Natural killer cell treated with Interleukin-12 subunit alpha and Interleukin-12 subunit beta and Interleukin-15 and Interleukin-18, amount 100 ng/mL, for 72 hours (primary cell): ENCODE measurements at regions not wholly inside any gene's neighbourhood (a gene's known extent, or its start where the extent isn't known, plus 50 kb on each side); places are given as distances from the start of the nearest gene placed in this dataset.

Source experiments
- ATAC-seq, 2 donors: fragments of 150-1000 bp; cut with Tn5 transposase in 1 of 2; sonication (Bioruptor Pico), chemical (Tn5 transposase) in 1 of 2; 2 replicates each; pipeline ENCODE4 v1.10.0; 2021
- DNase-seq: peaks from one replicate; pipeline ENCODE4 v3.0.0; 2022; ENCODE audit warnings: low spot score
- H3K27ac Mint-ChIP-seq, 2 donors: 1 replicate in 1 of 2; 2 replicates in 1 of 2; pipeline ENCODE4 v1.8.0; 2022; ENCODE audit warnings: mixed read lengths in 2 of 2, mild to moderate bottlenecking in 1 of 2, moderate library complexity in 1 of 2
- H3K27me3 Mint-ChIP-seq, 2 donors: 1 replicate in 1 of 2; 2 replicates in 1 of 2; pipeline ENCODE4 v1.8.0; 2022; ENCODE audit warnings: mixed read lengths in 2 of 2
- H3K36me3 Mint-ChIP-seq: one replicate; pipeline ENCODE4 v1.8.0; 2022; ENCODE audit warnings: mixed read lengths
- H3K4me1 Mint-ChIP-seq, 2 donors: 1 replicate in 1 of 2; 2 replicates in 1 of 2; pipeline ENCODE4 v1.8.0; 2022; ENCODE audit warnings: low read depth in 2 of 2, mixed read lengths in 2 of 2, mild to moderate bottlenecking in 1 of 2
- H3K4me3 Mint-ChIP-seq: one replicate; pipeline ENCODE4 v1.8.0; 2022; ENCODE audit warnings: mixed read lengths
- H3K9me3 Mint-ChIP-seq: 2 replicates; pipeline ENCODE4 v1.8.0; 2022; ENCODE audit warnings: mixed read lengths

GRCh38 chr12:59887178-59887577 lies 291.3 kb downstream of the SLC16A7 start:
- no peaks in the 10 kb centered on the region for H3K36me3 Mint-ChIP-seq
- H3K9me3 Mint-ChIP-seq, result no peaks in the 10 kb centered on the region
- ATAC-seq (no peak), DNase-seq (no peak)
- no peak overlapping the region for H3K4me3 Mint-ChIP-seq
- no peak overlapping the region for H3K27ac Mint-ChIP-seq
- H3K27me3 Mint-ChIP-seq, result no peaks in the 10 kb centered on the region
- H3K4me1 Mint-ChIP-seq, result no peaks in the 10 kb centered on the region

- Mint-ChIP-seq H3K36me3 (no peaks in the 10 kb centered on the region), H3K4me3 (no peak overlapping the region), H3K4me1 (no peaks in the 10 kb centered on the region), H3K27ac (no peak overlapping the region), H3K27me3 (no peaks in the 10 kb centered on the region), H3K9me3 (no peaks in the 10 kb centered on the region)
- ATAC-seq (no peak), DNase-seq (no peak)
Observed at GRCh38 chr12:59890896-59891579, 295.2 kb downstream of the SLC16A7 start.

GRCh38 chr12:59895166-59895775 lies 299.4 kb downstream of the SLC16A7 start:
- H3K27ac Mint-ChIP-seq, result no peak overlapping the region
- H3K4me1 Mint-ChIP-seq, result no peaks in the 10 kb centered on the region
- H3K36me3 Mint-ChIP-seq, result no peaks in the 10 kb centered on the region
- no peaks in the 10 kb centered on the region for H3K27me3 Mint-ChIP-seq
- DNase-seq (no peak), ATAC-seq (no peak)
- no peak overlapping the region for H3K4me3 Mint-ChIP-seq
- peaks cover 8% of the 10 kb centered on the region for H3K9me3 Mint-ChIP-seq

GRCh38 chr12:59904874-59905521 lies 309.2 kb downstream of the SLC16A7 start:
- DNase-seq, result no peak
- Mint-ChIP-seq H3K9me3 (peaks cover 5% of the 10 kb centered on the region), H3K36me3 (no peaks in the 10 kb centered on the region), H3K27me3 (no peaks in the 10 kb centered on the region), H3K4me3 (no peak overlapping the region), H3K27ac (no peak overlapping the region), H3K4me1 (no peaks in the 10 kb centered on the region)
- no peak for ATAC-seq

- Mint-ChIP-seq H3K27me3 (no peaks in the 10 kb centered on the region), H3K27ac (no peak overlapping the region), H3K36me3 (no peaks in the 10 kb centered on the region), H3K4me1 (no peaks in the 10 kb centered on the region), H3K4me3 (no peak overlapping the region), H3K9me3 (peaks cover 8% of the 10 kb centered on the region)
- DNase-seq (no peak), ATAC-seq (no peak)
Observed at GRCh38 chr12:59911516-59911915, 315.7 kb downstream of the SLC16A7 start.

GRCh38 chr12:59916988-59917387 lies 321.2 kb downstream of the SLC16A7 start:
- peaks cover 5% of the 10 kb centered on the region for H3K36me3 Mint-ChIP-seq
- H3K4me3 Mint-ChIP-seq, result no peak overlapping the region
- no peak overlapping the region for H3K27ac Mint-ChIP-seq
- ATAC-seq, result no peak
- peaks cover 9% of the 10 kb centered on the region for H3K9me3 Mint-ChIP-seq
- no peaks in the 10 kb centered on the region for H3K27me3 Mint-ChIP-seq
- DNase-seq, result no peak
- H3K4me1 Mint-ChIP-seq, result no peaks in the 10 kb centered on the region

GRCh38 chr12:59927032-59927431 lies 331.2 kb downstream of the SLC16A7 start:
- Mint-ChIP-seq H3K27ac (no peak overlapping the region), H3K27me3 (no peaks in the 10 kb centered on the region), H3K9me3 (peaks cover 12% of the 10 kb centered on the region), H3K4me1 (no peaks in the 10 kb centered on the region), H3K36me3 (peaks cover 4% of the 10 kb centered on the region), H3K4me3 (no peak overlapping the region)
- ATAC-seq (no peak), DNase-seq (no peak)

GRCh38 chr12:59928416-59928815 lies 332.6 kb downstream of the SLC16A7 start:
- no peaks in the 10 kb centered on the region for H3K27me3 Mint-ChIP-seq
- DNase-seq (no peak), ATAC-seq (no peak)
- H3K9me3 Mint-ChIP-seq, result peaks cover 9% of the 10 kb centered on the region
- H3K36me3 Mint-ChIP-seq, result peaks cover 4% of the 10 kb centered on the region
- no peak overlapping the region for H3K4me3 Mint-ChIP-seq
- no peaks in the 10 kb centered on the region for H3K4me1 Mint-ChIP-seq
- no peak overlapping the region for H3K27ac Mint-ChIP-seq

GRCh38 chr12:59929110-59929509 lies 333.3 kb downstream of the SLC16A7 start:
- H3K4me1 Mint-ChIP-seq, result no peaks in the 10 kb centered on the region
- DNase-seq, result no peak
- peaks cover 5% of the 10 kb centered on the region for H3K9me3 Mint-ChIP-seq
- no peak overlapping the region for H3K27ac Mint-ChIP-seq
- H3K36me3 Mint-ChIP-seq, result peaks cover 4% of the 10 kb centered on the region
- H3K4me3 Mint-ChIP-seq, result no peak overlapping the region
- no peaks in the 10 kb centered on the region for H3K27me3 Mint-ChIP-seq
- no peak for ATAC-seq

- peaks cover 8% of the 10 kb centered on the region for H3K9me3 Mint-ChIP-seq
- ATAC-seq, result no peak
- DNase-seq, result no peak
- no peak overlapping the region for H3K4me3 Mint-ChIP-seq
- H3K4me1 Mint-ChIP-seq, result no peaks in the 10 kb centered on the region
- H3K27me3 Mint-ChIP-seq, result no peaks in the 10 kb centered on the region
- H3K27ac Mint-ChIP-seq, result no peak overlapping the region
- H3K36me3 Mint-ChIP-seq, result peaks cover 4% of the 10 kb centered on the region
Observed at GRCh38 chr12:59934486-59934885, 338.7 kb downstream of the SLC16A7 start.

GRCh38 chr12:59936534-59936933 lies 340.7 kb downstream of the SLC16A7 start:
- H3K4me3 Mint-ChIP-seq, result no peak overlapping the region
- no peak for DNase-seq
- H3K27ac Mint-ChIP-seq, result no peak overlapping the region
- H3K4me1 Mint-ChIP-seq, result no peaks in the 10 kb centered on the region
- no peaks in the 10 kb centered on the region for H3K36me3 Mint-ChIP-seq
- ATAC-seq, result no peak
- H3K9me3 Mint-ChIP-seq, result peaks cover 8% of the 10 kb centered on the region
- H3K27me3 Mint-ChIP-seq, result no peaks in the 10 kb centered on the region

- H3K36me3 Mint-ChIP-seq, result no peaks in the 10 kb centered on the region
- H3K27me3 Mint-ChIP-seq, result no peaks in the 10 kb centered on the region
- peaks cover 8% of the 10 kb centered on the region for H3K9me3 Mint-ChIP-seq
- no peaks in the 10 kb centered on the region for H3K4me1 Mint-ChIP-seq
- H3K27ac Mint-ChIP-seq, result no peak overlapping the region
- H3K4me3 Mint-ChIP-seq, result no peak overlapping the region
- ATAC-seq, result no peak
- no peak for DNase-seq
Observed at GRCh38 chr12:59937148-59937547, 341.3 kb downstream of the SLC16A7 start.

GRCh38 chr12:59938190-59938962 lies 342.5 kb downstream of the SLC16A7 start:
- Mint-ChIP-seq H3K4me3 (no peak overlapping the region), H3K27ac (no peak overlapping the region), H3K9me3 (peaks cover 8% of the 10 kb centered on the region), H3K4me1 (no peaks in the 10 kb centered on the region), H3K27me3 (no peaks in the 10 kb centered on the region), H3K36me3 (no peaks in the 10 kb centered on the region)
- ATAC-seq, result no peak
- no peak for DNase-seq
